SJSA1 (cell line): ENCODE measurements at regions not wholly inside any gene's neighbourhood (a gene's known extent, or its start where the extent isn't known, plus 50 kb on each side); places are given as distances from the start of the nearest gene placed in this dataset.

Source experiments
- DNase-seq, 2 experiments: peaks; one replicate each; pipeline ENCODE4 v3.0.0-alpha.2; 2015 to 2020; ENCODE audit warnings: low spot score in 2 of 2, low read depth in 1 of 2
- H3K27ac ChIP-seq: fragments of 250-450 bp; sonication (Bioruptor Pico); 2 replicates; pipeline ENCODE4 v1.5.1; 2020; ENCODE audit warnings: mild to moderate bottlenecking, moderate library complexity
- H3K27me3 ChIP-seq: fragments of 250-450 bp; sonication (Bioruptor Pico); replicated peaks from 2 replicates; pipeline ENCODE4 v1.5.1; 2020; ENCODE audit warnings: mild to moderate bottlenecking, moderate library complexity
- H3K36me3 ChIP-seq: fragments of 250-450 bp; sonication (Bioruptor Pico); 2 replicates; pipeline ENCODE4 v1.5.1; 2020; ENCODE audit warnings: mild to moderate bottlenecking
- H3K4me1 ChIP-seq: fragments of 250-450 bp; sonication (Bioruptor Pico); replicated peaks from 2 replicates; pipeline ENCODE4 v1.6.1; 2021; ENCODE audit warnings: mild to moderate bottlenecking
- H3K4me3 ChIP-seq: fragments of 250-450 bp; sonication (Bioruptor Pico); 2 replicates; pipeline ENCODE4 v1.5.1; 2020; ENCODE audit warnings: mild to moderate bottlenecking
- H3K9me3 ChIP-seq: fragments of 250-450 bp; sonication (Bioruptor Pico); replicated peaks from 2 replicates; pipeline ENCODE4 v1.5.1; 2020; ENCODE audit warnings: mild to moderate bottlenecking

- Histone ChIP-seq H3K4me1 (peaks cover 10% of the 10 kb centered on the region), H3K27ac (no peak overlapping the region), H3K36me3 (no peaks in the 10 kb centered on the region), H3K4me3 (no peak overlapping the region), H3K27me3 (no peaks in the 10 kb centered on the region), H3K9me3 (no peaks in the 10 kb centered on the region)
- DNase-seq, result no peak
Measured at GRCh38 chr5:61627531-61627930, 295.5 kb downstream of the ZSWIM6 start.

- Histone ChIP-seq H3K27me3 (no peaks in the 10 kb centered on the region), H3K4me3 (no peak overlapping the region), H3K36me3 (no peaks in the 10 kb centered on the region), H3K27ac (no peak overlapping the region), H3K4me1 (peaks cover 10% of the 10 kb centered on the region), H3K9me3 (no peaks in the 10 kb centered on the region)
- DNase-seq, result no peak
Measured at GRCh38 chr5:61630908-61631307, 298.9 kb downstream of the ZSWIM6 start.

DNA sequence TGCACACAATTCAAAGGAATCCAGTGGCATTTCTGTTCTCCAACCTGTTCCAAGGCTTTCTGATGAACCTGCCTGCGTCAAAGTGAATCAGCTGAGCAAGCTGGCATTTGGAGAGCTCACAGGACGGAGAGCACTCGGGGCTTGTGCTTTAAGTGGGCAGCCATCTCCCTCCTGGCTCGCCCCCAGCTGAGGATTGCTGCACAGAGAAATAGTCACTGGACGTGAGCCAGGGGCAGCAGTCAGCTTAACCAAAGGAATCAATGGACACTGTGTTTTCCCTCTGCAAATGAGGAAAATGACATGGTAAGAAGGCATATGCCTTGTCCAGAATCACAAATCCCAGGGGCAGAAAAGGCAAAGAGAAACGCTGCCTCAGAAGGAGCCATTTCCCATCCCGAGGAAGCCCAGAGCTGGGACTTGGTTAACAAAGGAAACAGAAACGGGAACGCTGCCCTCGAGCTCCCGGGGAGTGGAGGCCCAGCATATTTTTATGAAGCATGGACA, 299.4 kb downstream of the ZSWIM6 start:
- Histone ChIP-seq H3K36me3 (no peaks in the 10 kb centered on the region), H3K9me3 (no peaks in the 10 kb centered on the region), H3K4me1 (peaks cover 10% of the 10 kb centered on the region), H3K27me3 (no peaks in the 10 kb centered on the region), H3K27ac (no peak overlapping the region), H3K4me3 (no peak overlapping the region)
- DNase-seq, result peak in 1 of 2 experiments; percentile 22

DNA sequence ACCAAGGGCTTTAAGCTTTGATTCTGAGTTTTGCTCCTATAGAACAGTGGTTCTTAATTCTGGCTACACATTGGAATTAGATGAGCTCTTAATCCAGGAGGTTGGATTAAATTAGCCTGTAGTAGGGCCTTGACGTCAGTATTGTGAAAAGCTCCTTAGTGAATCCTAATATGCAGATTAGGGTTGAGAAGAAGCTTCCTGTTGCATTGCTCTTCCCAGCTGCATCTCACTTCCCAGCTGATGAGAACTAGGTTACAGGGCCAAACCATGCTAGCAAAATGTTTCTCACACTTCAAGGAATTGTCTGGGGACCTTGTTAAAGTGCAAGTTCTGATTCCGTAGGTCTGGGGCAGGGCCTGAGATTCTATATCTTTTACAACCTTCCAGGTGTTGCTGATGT, 300.0 kb downstream of the ZSWIM6 start:
- no peak for DNase-seq

DNA sequence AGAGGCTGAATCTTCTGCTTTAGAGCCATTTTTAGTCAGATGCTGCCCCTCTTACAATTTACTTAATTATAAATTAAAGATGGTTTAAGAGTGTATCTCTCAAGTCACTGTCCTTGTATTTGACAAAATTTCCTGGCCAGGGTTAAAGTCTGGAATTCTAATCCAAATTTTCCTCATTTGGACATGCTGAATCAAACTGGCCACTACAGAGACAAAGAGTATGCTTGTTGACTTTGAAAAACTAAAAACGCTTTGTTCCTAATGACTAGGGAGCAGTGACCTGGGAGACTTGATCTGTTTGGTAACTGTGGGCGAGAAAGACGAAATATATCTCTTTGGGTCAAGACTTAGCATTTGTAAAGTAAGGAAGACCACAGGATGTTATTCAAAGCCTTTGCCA, 303.2 kb downstream of the ZSWIM6 start:
- no peaks in the 10 kb centered on the region for H3K36me3 ChIP-seq
- no peaks in the 10 kb centered on the region for H3K9me3 ChIP-seq
- no peak overlapping the region for H3K27ac ChIP-seq
- no peak overlapping the region for H3K4me3 ChIP-seq
- peaks cover 24% of the 10 kb centered on the region for H3K4me1 ChIP-seq
- DNase-seq, result no peak
- no peaks in the 10 kb centered on the region for H3K27me3 ChIP-seq

More for the DNA sequence above, 300.0 kb downstream of the ZSWIM6 start:
- no peaks in the 10 kb centered on the region for H3K36me3 ChIP-seq
- peaks cover 10% of the 10 kb centered on the region for H3K4me1 ChIP-seq
- no peaks in the 10 kb centered on the region for H3K9me3 ChIP-seq
- H3K27me3 ChIP-seq, result no peaks in the 10 kb centered on the region
- H3K27ac ChIP-seq, result no peak overlapping the region
- no peak overlapping the region for H3K4me3 ChIP-seq

GRCh38 chr5:61637566-61637965, 305.5 kb downstream of the ZSWIM6 start:
- H3K9me3 ChIP-seq, result no peaks in the 10 kb centered on the region
- peaks cover 24% of the 10 kb centered on the region for H3K4me1 ChIP-seq
- H3K27ac ChIP-seq, result no peak overlapping the region
- H3K27me3 ChIP-seq, result no peaks in the 10 kb centered on the region
- peak in 1 of 2 experiments; percentile 39 for DNase-seq
- H3K4me3 ChIP-seq, result no peak overlapping the region
- no peaks in the 10 kb centered on the region for H3K36me3 ChIP-seq

DNA sequence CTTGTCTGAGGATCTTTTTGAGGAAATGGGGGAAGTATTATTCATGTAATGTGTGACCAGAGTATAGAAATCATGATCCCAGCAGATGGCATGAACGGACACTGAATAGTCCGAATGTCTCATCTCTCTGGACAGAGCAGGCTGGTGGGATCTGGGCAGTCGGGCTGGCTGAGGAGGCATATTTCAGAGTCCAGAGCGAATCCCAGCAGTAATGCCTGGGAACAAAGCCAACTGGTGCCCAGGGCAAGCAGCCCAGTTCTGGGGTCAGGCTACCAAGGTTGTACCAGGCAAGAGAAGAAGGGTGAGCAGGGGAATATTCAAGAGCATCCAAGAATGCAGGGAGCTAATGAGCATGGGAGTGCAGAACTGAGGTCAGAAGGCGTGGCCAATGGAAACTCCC, 306.4 kb downstream of the ZSWIM6 start:
- Histone ChIP-seq H3K9me3 (no peaks in the 10 kb centered on the region), H3K27ac (no peak overlapping the region), H3K27me3 (no peaks in the 10 kb centered on the region), H3K36me3 (no peaks in the 10 kb centered on the region), H3K4me3 (no peak overlapping the region), H3K4me1 (peaks cover 24% of the 10 kb centered on the region)
- no peak for DNase-seq

DNA sequence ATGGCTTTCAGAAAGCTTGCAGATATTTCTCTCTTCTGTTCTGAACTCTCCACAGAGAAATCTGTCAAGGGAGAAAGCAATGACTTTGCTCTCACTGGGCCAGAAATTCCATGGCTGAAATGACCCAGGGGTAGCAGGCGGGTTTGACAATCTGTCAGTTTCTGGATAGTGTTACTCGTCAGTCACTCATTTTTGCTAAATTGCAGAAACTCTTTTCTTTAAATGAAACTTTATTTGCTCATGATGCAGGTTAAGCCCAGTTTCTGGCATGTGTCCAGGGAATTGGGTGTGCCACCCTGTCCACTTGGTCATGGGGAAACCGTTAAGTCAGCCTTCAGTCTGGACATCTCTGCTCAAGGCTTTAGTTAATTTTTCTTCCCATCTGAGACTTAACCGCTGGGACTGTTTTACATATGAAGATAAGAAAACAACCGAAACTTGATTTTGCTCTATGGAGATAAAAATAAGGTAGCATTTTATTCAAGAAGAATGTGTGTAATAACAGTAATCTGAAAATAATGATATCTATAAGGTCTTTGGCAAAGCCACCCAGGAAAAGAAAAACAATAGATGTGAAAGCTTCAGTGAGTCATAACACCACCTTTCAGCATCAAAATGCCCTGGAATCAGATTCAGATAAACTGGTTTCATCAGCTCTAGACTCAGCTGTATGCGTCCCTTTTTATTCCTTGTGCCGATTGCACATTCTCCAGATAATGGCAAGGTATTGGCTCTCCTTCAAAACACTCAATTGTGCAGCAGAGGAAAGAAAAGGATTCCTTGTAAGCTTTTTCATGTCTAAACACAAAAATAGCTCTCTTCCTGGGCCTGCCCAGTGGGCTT, 308.3 kb downstream of the ZSWIM6 start:
- Histone ChIP-seq H3K27me3 (no peaks in the 10 kb centered on the region), H3K4me3 (no peak overlapping the region), H3K9me3 (no peaks in the 10 kb centered on the region), H3K27ac (no peak overlapping the region), H3K4me1 (peaks cover 24% of the 10 kb centered on the region), H3K36me3 (no peaks in the 10 kb centered on the region)
- DNase-seq, result peak in 1 of 2 experiments; percentile 32

DNA sequence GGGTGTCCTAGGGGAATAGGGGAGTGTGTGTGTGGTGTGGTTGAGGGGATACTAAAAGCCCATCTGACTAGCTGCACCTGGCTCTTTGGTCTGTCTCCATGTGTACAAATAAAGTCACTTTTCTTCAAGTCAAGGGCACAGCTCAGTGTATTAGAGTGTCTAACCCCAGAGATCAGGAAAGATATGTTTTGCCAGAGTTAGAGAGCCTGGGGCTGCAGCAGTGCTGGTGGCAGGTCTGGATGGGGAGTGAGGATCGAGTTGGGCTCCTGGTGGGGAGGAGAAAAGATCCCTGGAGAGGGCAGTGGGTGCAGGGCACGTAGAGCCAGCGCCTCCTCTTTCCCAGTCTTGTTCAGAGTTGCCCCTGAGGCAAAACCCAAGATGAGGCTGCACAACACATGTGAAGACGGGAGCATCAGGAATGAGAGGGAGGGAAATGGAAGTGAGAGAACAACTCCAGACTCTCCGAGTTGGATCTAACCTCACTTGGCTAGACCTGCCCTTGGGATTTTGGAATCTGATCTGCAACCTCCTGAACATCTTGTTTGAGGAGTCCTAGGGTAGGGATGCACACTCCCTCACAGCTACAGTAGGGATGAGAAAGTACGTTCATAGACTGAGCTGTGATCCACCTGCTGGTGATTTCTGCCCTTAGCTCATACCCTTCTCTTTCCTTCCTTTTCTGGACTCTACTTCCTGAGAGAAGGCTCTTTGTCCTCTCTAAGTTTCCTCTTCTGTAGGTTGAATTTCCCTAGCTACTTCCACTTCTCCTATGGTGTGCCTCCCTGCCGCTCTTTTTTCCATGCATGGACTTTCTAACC, 309.9 kb downstream of the ZSWIM6 start:
- Histone ChIP-seq H3K4me1 (peaks cover 24% of the 10 kb centered on the region), H3K36me3 (no peaks in the 10 kb centered on the region), H3K4me3 (no peak overlapping the region), H3K27ac (no peak overlapping the region), H3K9me3 (no peaks in the 10 kb centered on the region), H3K27me3 (no peaks in the 10 kb centered on the region)
- DNase-seq, result no peak

DNA sequence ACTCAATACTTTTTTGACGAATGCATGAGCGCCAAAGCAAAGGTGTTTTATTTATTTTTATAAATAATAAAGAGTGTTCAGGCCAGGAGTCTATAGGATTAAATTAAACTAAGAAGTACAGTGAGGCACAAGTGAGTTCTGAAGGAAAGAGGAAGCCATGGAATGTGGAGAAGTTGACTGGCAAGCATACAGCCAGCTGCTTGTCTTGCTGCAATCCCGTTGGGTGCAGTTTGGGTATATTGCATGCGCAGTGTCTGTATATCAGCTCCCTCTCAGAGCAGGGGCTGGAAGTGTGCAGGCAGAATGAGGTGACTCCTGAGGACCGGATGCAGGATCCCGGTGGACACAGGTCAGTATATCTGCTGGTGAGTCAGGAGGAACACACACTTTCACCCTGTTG, 315.6 kb downstream of the ZSWIM6 start:
- no peak for DNase-seq
- Histone ChIP-seq H3K27ac (no peak overlapping the region), H3K4me3 (no peak overlapping the region), H3K4me1 (no peaks in the 10 kb centered on the region), H3K36me3 (no peaks in the 10 kb centered on the region), H3K27me3 (no peaks in the 10 kb centered on the region), H3K9me3 (no peaks in the 10 kb centered on the region)

DNA sequence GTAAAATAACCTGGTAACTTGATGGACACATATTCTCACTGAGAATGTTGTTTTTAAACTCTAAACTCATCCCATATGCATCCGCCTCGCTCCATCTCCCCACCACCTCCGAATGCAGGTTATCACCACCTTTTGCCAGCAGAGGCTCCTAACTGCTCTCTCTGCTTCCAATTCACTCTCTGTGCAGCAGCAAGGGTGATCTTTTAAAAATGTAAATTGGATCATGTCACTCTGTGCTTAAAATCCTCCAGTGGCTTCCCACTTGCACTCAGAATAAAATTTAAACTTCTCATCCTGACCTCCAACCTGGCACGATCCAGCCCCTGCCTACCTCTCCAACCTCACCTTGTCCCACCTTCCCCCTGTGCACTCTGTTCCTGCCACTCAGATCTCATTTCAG, 317.2 kb downstream of the ZSWIM6 start:
- no peak for DNase-seq
- Histone ChIP-seq H3K9me3 (no peaks in the 10 kb centered on the region), H3K27me3 (no peaks in the 10 kb centered on the region), H3K4me1 (no peaks in the 10 kb centered on the region), H3K36me3 (no peaks in the 10 kb centered on the region), H3K27ac (no peak overlapping the region), H3K4me3 (no peak overlapping the region)

- no peaks in the 10 kb centered on the region for H3K9me3 ChIP-seq
- H3K27ac ChIP-seq, result no peak overlapping the region
- H3K36me3 ChIP-seq, result no peaks in the 10 kb centered on the region
- no peak overlapping the region for H3K4me3 ChIP-seq
- no peak for DNase-seq
- H3K27me3 ChIP-seq, result no peaks in the 10 kb centered on the region
- H3K4me1 ChIP-seq, result no peaks in the 10 kb centered on the region
Measured at GRCh38 chr5:61649971-61650370, 317.9 kb downstream of the ZSWIM6 start.

- H3K36me3 ChIP-seq, result no peaks in the 10 kb centered on the region
- H3K27ac ChIP-seq, result no peak overlapping the region
- no peak overlapping the region for H3K4me3 ChIP-seq
- DNase-seq, result no peak
- H3K4me1 ChIP-seq, result no peaks in the 10 kb centered on the region
- no peaks in the 10 kb centered on the region for H3K9me3 ChIP-seq
- H3K27me3 ChIP-seq, result no peaks in the 10 kb centered on the region
Measured at GRCh38 chr5:61650661-61651060, 318.6 kb downstream of the ZSWIM6 start.

DNA sequence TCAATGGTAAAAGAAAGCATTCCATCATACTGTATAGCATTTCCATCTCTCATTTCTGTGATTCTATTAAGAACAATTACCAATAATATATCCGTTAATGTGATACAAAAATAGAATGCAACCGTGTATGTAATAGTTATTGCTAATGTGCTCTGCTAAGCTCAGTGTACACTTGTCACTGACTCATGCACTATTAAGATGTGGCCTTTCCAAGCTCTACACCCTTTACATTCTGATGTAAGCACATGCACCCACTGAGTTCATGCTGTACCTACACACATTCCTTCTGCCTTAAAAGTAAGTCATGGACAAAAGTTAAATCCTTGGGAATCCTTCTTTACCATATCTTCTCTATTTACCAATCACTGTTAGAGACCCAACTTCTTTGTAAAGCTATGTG, 319.1 kb downstream of the ZSWIM6 start:
- H3K27me3 ChIP-seq, result no peaks in the 10 kb centered on the region
- H3K4me1 ChIP-seq, result no peaks in the 10 kb centered on the region
- no peak overlapping the region for H3K4me3 ChIP-seq
- DNase-seq, result no peak
- no peaks in the 10 kb centered on the region for H3K36me3 ChIP-seq
- H3K9me3 ChIP-seq, result no peaks in the 10 kb centered on the region
- H3K27ac ChIP-seq, result no peak overlapping the region
